GM21447 (cell line): ENCODE measurements at regions not wholly inside any gene's neighbourhood (a gene's known extent, or its start where the extent isn't known, plus 50 kb on each side); places are given as distances from the start of the nearest gene placed in this dataset.
"Not testable (repeated sequence)": the region's sequence is repeated elsewhere in the genome, so short reads cannot be mapped to it uniquely, and the experiment has no call there.

ENCODE experiments used
- ATAC-seq: cut with Tn5 transposase; IDR thresholded peaks from one replicate; pipeline ENCODE4 v1.9.1; 2021; ENCODE audit not compliant: unreplicated experiment

GRCh38 chr5:166287866-166288265 is 2003.6 kb upstream of the WWC1 start:
- no peak for ATAC-seq

- not testable (repeated sequence) for ATAC-seq
These were observed 1999.6 kb upstream of the WWC1 start for GRCh38 chr5:166291800-166292199.

GRCh38 chr5:166293892-166294291 is 1997.6 kb upstream of the WWC1 start:
- ATAC-seq = no peak

GRCh38 chr5:166302166-166302565 is 1989.3 kb upstream of the WWC1 start:
- no peak for ATAC-seq

- no peak for ATAC-seq
These were observed 1974.0 kb upstream of the WWC1 start for GRCh38 chr5:166317425-166317824.

- ATAC-seq = no peak
These were observed 1970.4 kb upstream of the WWC1 start for GRCh38 chr5:166320920-166321480.

GRCh38 chr5:166324372-166324771 is 1967.1 kb upstream of the WWC1 start:
- no peak for ATAC-seq

GRCh38 chr5:166329149-166329800 is 1962.2 kb upstream of the WWC1 start:
- no peak for ATAC-seq

- ATAC-seq = no peak
These were observed 1961.4 kb upstream of the WWC1 start for GRCh38 chr5:166330036-166330435.

GRCh38 chr5:166331521-166331920 is 1959.9 kb upstream of the WWC1 start:
- ATAC-seq = no peak

- ATAC-seq = no peak
These were observed 1952.6 kb upstream of the WWC1 start for GRCh38 chr5:166338801-166339200.

- no peak for ATAC-seq
These were observed 1951.4 kb upstream of the WWC1 start for GRCh38 chr5:166340039-166340438.

GRCh38 chr5:166341740-166342337 is 1949.6 kb upstream of the WWC1 start:
- ATAC-seq = no peak

- ATAC-seq = no peak
These were observed 1949.0 kb upstream of the WWC1 start for GRCh38 chr5:166342402-166342801.

- no peak for ATAC-seq
These were observed 1944.6 kb upstream of the WWC1 start for GRCh38 chr5:166346726-166347374.

GRCh38 chr5:166349046-166349445 is 1942.4 kb upstream of the WWC1 start:
- ATAC-seq = no peak

GRCh38 chr5:166353580-166353979 is 1937.9 kb upstream of the WWC1 start:
- ATAC-seq = no peak

- ATAC-seq = no peak
These were observed 1937.1 kb upstream of the WWC1 start for GRCh38 chr5:166354332-166354731.

- ATAC-seq = no peak
These were observed 1935.3 kb upstream of the WWC1 start for GRCh38 chr5:166356096-166356495.

GRCh38 chr5:166358127-166358830 is 1933.2 kb upstream of the WWC1 start:
- ATAC-seq = no peak

GRCh38 chr5:166363087-166363760 is 1928.2 kb upstream of the WWC1 start:
- no peak for ATAC-seq
